Astrocyte (in vitro differentiated cells and primary cell): ENCODE measurements at regions not wholly inside any gene's neighbourhood (a gene's known extent, or its start where the extent isn't known, plus 50 kb on each side); places are given as distances from the start of the nearest gene placed in this dataset.

Experiments
- DNase-seq: peaks from one replicate; pipeline ENCODE4 v3.0.0-alpha.2; 2010; ENCODE audit warnings: low read depth
- FAIRE-seq: peaks from 2 replicates; lab custom pipeline; 2011; peaks lifted over from hg19 to GRCh38; lab: Jason Lieb, UNC
- H2AFZ ChIP-seq: 2 replicates; pipeline ENCODE4 v1.6.0; 2012; ENCODE audit warnings: low read depth, low read length, inconsistent platforms
- H3K27ac ChIP-seq: 2 replicates; pipeline ENCODE4 v1.5.1; 2011; ENCODE audit warnings: low read depth, low read length, inconsistent platforms
- H3K27me3 ChIP-seq: 2 replicates; pipeline ENCODE4 v1.6.0; 2011; ENCODE audit warnings: low read length, inconsistent platforms; ENCODE audit not compliant: insufficient read depth
- H3K36me3 ChIP-seq: 2 replicates; pipeline ENCODE4 v1.5.1; 2011; ENCODE audit warnings: low read length, inconsistent platforms; ENCODE audit not compliant: insufficient read depth
- H3K4me1 ChIP-seq: 2 replicates; pipeline ENCODE4 v1.5.1; 2011; ENCODE audit warnings: low read length, inconsistent platforms; ENCODE audit not compliant: insufficient read depth
- H3K4me2 ChIP-seq: 2 replicates; pipeline ENCODE4 v1.6.0; 2012; ENCODE audit warnings: low read length, inconsistent platforms
- H3K4me3 ChIP-seq: 2 replicates; pipeline ENCODE4 v1.5.1; 2011; ENCODE audit warnings: low read depth, mild to moderate bottlenecking, low read length, inconsistent platforms; ENCODE audit not compliant: insufficient read depth
- H3K79me2 ChIP-seq: 2 replicates; pipeline ENCODE4 v1.6.0; 2012; ENCODE audit warnings: mild to moderate bottlenecking, low read length, inconsistent platforms; ENCODE audit not compliant: insufficient read depth
- H3K9ac ChIP-seq: 2 replicates; pipeline ENCODE4 v1.6.0; 2012; ENCODE audit warnings: mild to moderate bottlenecking, low read length, inconsistent platforms
- H3K9me3 ChIP-seq: 2 replicates; pipeline ENCODE4 v1.5.1; 2012; ENCODE audit warnings: low read depth, mild to moderate bottlenecking, low read length, inconsistent platforms; ENCODE audit not compliant: insufficient read depth
- H4K20me1 ChIP-seq: 2 replicates; pipeline ENCODE4 v1.6.0; 2012; ENCODE audit warnings: low read length, inconsistent platforms; ENCODE audit not compliant: insufficient read depth
- H3K27ac Mint-ChIP-seq: one replicate; pipeline ENCODE4 v1.8.0; 2021; ENCODE audit warnings: mild to moderate bottlenecking, mixed read lengths; ENCODE audit not compliant: unreplicated experiment
- H3K27me3 Mint-ChIP-seq: one replicate; pipeline ENCODE4 v1.8.0; 2021; ENCODE audit warnings: low read depth, mixed read lengths; ENCODE audit not compliant: unreplicated experiment
- H3K36me3 Mint-ChIP-seq: one replicate; pipeline ENCODE4 v1.8.0; 2021; ENCODE audit warnings: low read depth, mixed read lengths; ENCODE audit not compliant: unreplicated experiment
- H3K4me1 Mint-ChIP-seq: one replicate; pipeline ENCODE4 v1.8.0; 2021; ENCODE audit warnings: low read depth, mixed read lengths; ENCODE audit not compliant: unreplicated experiment
- H3K4me3 Mint-ChIP-seq: one replicate; pipeline ENCODE4 v1.8.0; 2021; ENCODE audit warnings: mild to moderate bottlenecking, moderate library complexity, mixed read lengths; ENCODE audit not compliant: unreplicated experiment
- H3K9me3 Mint-ChIP-seq: one replicate; pipeline ENCODE4 v1.8.0; 2021; ENCODE audit warnings: mild to moderate bottlenecking, mixed read lengths; ENCODE audit not compliant: unreplicated experiment
- CTCF ChIP-seq: IDR thresholded peaks from 2 replicates; pipeline ENCODE4 v1.5.1; 2011; ENCODE audit warnings: low read depth, mild to moderate bottlenecking, inconsistent platforms, low read length, moderate library complexity; ENCODE audit not compliant: insufficient read depth
- EZH2 ChIP-seq: IDR thresholded peaks from 2 replicates; pipeline ENCODE4 v1.6.1; 2012; ENCODE audit warnings: mild to moderate bottlenecking, low read length, inconsistent platforms; ENCODE audit not compliant: insufficient read depth

GRCh38 chr6:132959639-132960326, 145.4 kb downstream of the RPS12 start:
- Histone ChIP-seq H3K9me3 (no peaks in the 10 kb centered on the region), H2AFZ (no peak overlapping the region), H4K20me1 (no peaks in the 10 kb centered on the region), H3K4me3 (no peak overlapping the region), H3K4me2 (no peak overlapping the region), H3K79me2 (no peaks in the 10 kb centered on the region), H3K36me3 (no peaks in the 10 kb centered on the region), H3K27me3 (peaks cover 2% of the 10 kb centered on the region), H3K4me1 (peaks cover 21% of the 10 kb centered on the region), H3K9ac (no peak overlapping the region), H3K27ac (no peak overlapping the region)
- Mint-ChIP-seq H3K9me3 (no peaks in the 10 kb centered on the region), H3K4me1 (peaks cover 9% of the 10 kb centered on the region), H3K27me3 (peaks cover 2% of the 10 kb centered on the region), H3K4me3 (no peak overlapping the region), H3K27ac (no peak overlapping the region), H3K36me3 (no peaks in the 10 kb centered on the region)
- no peak for FAIRE-seq
- TF ChIP-seq CTCF (no peak), EZH2 (no peak)
- DNase-seq, result no peak

- no peaks in the 10 kb centered on the region for H3K79me2 ChIP-seq
- Mint-ChIP-seq H3K4me3 (no peak overlapping the region), H3K4me1 (peaks cover 9% of the 10 kb centered on the region), H3K27ac (peak overlapping the region; percentile 37), H3K27me3 (peaks cover 2% of the 10 kb centered on the region), H3K36me3 (no peaks in the 10 kb centered on the region), H3K9me3 (no peaks in the 10 kb centered on the region)
- no peaks in the 10 kb centered on the region for H3K9me3 ChIP-seq
- H3K27ac ChIP-seq, result no peak overlapping the region
- no peak overlapping the region for H3K4me3 ChIP-seq
- no peaks in the 10 kb centered on the region for H3K36me3 ChIP-seq
- H3K4me2 ChIP-seq, result peak overlapping the region; percentile 58
- H2AFZ ChIP-seq, result no peak overlapping the region
- DNase-seq, result peak; percentile 77
- no peaks in the 10 kb centered on the region for H4K20me1 ChIP-seq
- TF ChIP-seq CTCF, result no peak
- TF ChIP-seq EZH2, result no peak
- H3K27me3 ChIP-seq, result peaks cover 2% of the 10 kb centered on the region
- FAIRE-seq, result no peak
- no peak overlapping the region for H3K9ac ChIP-seq
- peaks cover 21% of the 10 kb centered on the region for H3K4me1 ChIP-seq
Observed at GRCh38 chr6:132960720-132961119, 146.4 kb downstream of the RPS12 start.

GRCh38 chr6:132961122-132961521, 146.8 kb downstream of the RPS12 start:
- peak; percentile 81 for DNase-seq
- H3K9me3 Mint-ChIP-seq, result no peaks in the 10 kb centered on the region
- H3K27me3 Mint-ChIP-seq, result peaks cover 2% of the 10 kb centered on the region
- H3K79me2 ChIP-seq, result no peaks in the 10 kb centered on the region
- peaks cover 21% of the 10 kb centered on the region for H3K4me1 ChIP-seq
- TF ChIP-seq EZH2, result no peak
- TF ChIP-seq CTCF, result no peak
- no peaks in the 10 kb centered on the region for H4K20me1 ChIP-seq
- FAIRE-seq, result no peak
- H3K4me3 ChIP-seq, result no peak overlapping the region
- peak overlapping the region; percentile 37 for H3K27ac Mint-ChIP-seq
- H3K36me3 ChIP-seq, result no peaks in the 10 kb centered on the region
- H3K9me3 ChIP-seq, result no peaks in the 10 kb centered on the region
- H3K4me3 Mint-ChIP-seq, result no peak overlapping the region
- H3K4me2 ChIP-seq, result peak overlapping the region; percentile 58
- peaks cover 9% of the 10 kb centered on the region for H3K4me1 Mint-ChIP-seq
- no peak overlapping the region for H2AFZ ChIP-seq
- peaks cover 2% of the 10 kb centered on the region for H3K27me3 ChIP-seq
- no peaks in the 10 kb centered on the region for H3K36me3 Mint-ChIP-seq
- H3K27ac ChIP-seq, result no peak overlapping the region
- H3K9ac ChIP-seq, result no peak overlapping the region
